ENCODE measurements at regions not wholly inside any gene's neighbourhood (a gene's known extent, or its start where the extent isn't known, plus 50 kb on each side); places are given as distances from the start of the nearest gene placed in this dataset.

DNA sequence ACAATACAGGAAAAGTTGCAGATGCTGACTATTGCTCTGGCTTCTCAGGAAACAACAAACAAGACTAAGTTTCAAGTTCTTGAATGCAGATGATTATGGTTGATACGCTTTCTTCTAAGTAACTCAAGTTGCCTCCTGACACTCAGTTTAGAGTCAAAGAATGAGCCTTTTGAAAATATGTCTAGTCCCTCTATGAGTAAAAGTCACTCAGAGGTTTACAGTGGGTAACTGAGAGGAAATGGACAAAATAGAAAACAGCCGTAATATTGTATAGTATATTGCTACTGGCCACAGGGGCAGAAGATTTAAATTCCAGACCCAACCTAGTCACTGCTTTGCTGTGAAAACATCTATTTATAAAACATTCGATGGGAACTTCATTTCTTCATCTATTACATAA is 280.0 kb upstream of the ID4 start:
- Histone ChIP-seq H3K27ac (ENCODE audit: insufficient read depth, low read length) (no peak overlapping the region), H4K20me1 (ENCODE audit: insufficient read depth, low read length) (no peaks in the 10 kb centered on the region), H3K23ac (ENCODE audit: low read depth, low read length) (no peak overlapping the region), H2BK15ac (ENCODE audit: low read depth, low read length) (no peak overlapping the region), H3K56ac (ENCODE audit: extremely low read depth, insufficient read depth, low read length) (no peak overlapping the region), H3K9ac (ENCODE audit: low read depth, low read length) (no peak overlapping the region), H2BK5ac (ENCODE audit: low read depth, low read length, poor library complexity, severe bottlenecking) (no peak overlapping the region), H4K5ac (ENCODE audit: low read depth, low read length) (no peak overlapping the region), H3K4me3 (ENCODE audit: insufficient read depth, low read depth, low read length) (no peak overlapping the region), H2BK120ac (ENCODE audit: low read depth, low read length) (no peak overlapping the region), H3K18ac (ENCODE audit: low read depth, low read length) (no peak overlapping the region), H3K36me3 (ENCODE audit: control insufficient read depth, insufficient read depth, low read length) (no peaks in the 10 kb centered on the region), H4K8ac (ENCODE audit: low read depth in 2 of 2, low read length in 2 of 2) (no peak overlapping the region), H3K27me3 (ENCODE audit: control insufficient read depth, insufficient read depth, low read length) (no peaks in the 10 kb centered on the region), H2BK20ac (ENCODE audit: low read depth, low read length) (no peak overlapping the region), H3K9me3 (ENCODE audit: control insufficient read depth, insufficient read depth, low read length) (peaks cover 3% of the 10 kb centered on the region; the same call in 1 of the 2 replicates), H2AK5ac (ENCODE audit: low read depth, low read length) (no peak overlapping the region), H2AK9ac (replicated peaks; ENCODE audit: low read depth, low read length, poor library complexity) (no peak overlapping the region), H3K79me1 (ENCODE audit: low read depth in 1 of 2, low read length in 2 of 2) (no peaks in the 10 kb centered on the region), H4K91ac (ENCODE audit: insufficient read depth, low read depth, low read length) (no peak overlapping the region), H3K4ac (ENCODE audit: low read depth, low read length) (no peak overlapping the region), H3K4me2 (ENCODE audit: low read depth, low read length) (no peak overlapping the region), H3K9me1 (ENCODE audit: insufficient read depth, low read length) (no peaks in the 10 kb centered on the region), H3K14ac (replicated peaks; ENCODE audit: low read depth, low read length) (no peak overlapping the region), H3K4me1 (ENCODE audit: control insufficient read depth, insufficient read depth, low read length) (no peaks in the 10 kb centered on the region), H2AFZ (replicated peaks; ENCODE audit: low read length, poor library complexity) (no peak overlapping the region)
- CTCF ChIA-PET = no interaction called here
- POLR2A ChIA-PET (ENCODE audit: unreplicated experiment) = no interaction called here
- dilution Hi-C loops (cut with HindIII; ENCODE audit: low sequenced_read_pairs, unreplicated experiment) (no loop called here), in situ Hi-C loops (cut with MboI; ENCODE audit: low sequenced_read_pairs) (no loop called here), intact Hi-C loops (cut with micrococcal nuclease) (no loop called here)
- no TSS peak for BruUV-seq (replicated peaks)
- WGBS, 2 experiments (ENCODE audit: extremely low coverage in 2 of 2, insufficient read length in 1 of 2) = no CpG with 5 or more reads among the region's 3 CpGs
- ATAC-seq (ENCODE audit: low read depth) (no peak), DNase-seq (no peak)
- TF ChIP-seq MAZ (IDR thresholded peaks at IDR 0.05; ENCODE audit: borderline replicate concordance, low read depth, low read length) (no peak), SMC3 (IDR thresholded peaks at IDR 0.05; ENCODE audit: low read depth, low read length) (no peak), FOS (IDR thresholded peaks at IDR 0.05; ENCODE audit: low read depth, low read length) (no peak), RAD21 (IDR thresholded peaks at IDR 0.05; ENCODE audit: low read length) (no peak), CEBPB (IDR thresholded peaks at IDR 0.05; ENCODE audit: low read depth, low read length) (no peak), MXI1 (IDR thresholded peaks at IDR 0.05; ENCODE audit: borderline replicate concordance, low read depth, low read length) (no peak), BHLHE40 (IDR thresholded peaks at IDR 0.05; ENCODE audit: low read depth, low read length) (no peak), MAFK (IDR thresholded peaks at IDR 0.05; ENCODE audit: low read depth, low read length) (no peak), CHD1 (IDR thresholded peaks at IDR 0.05; ENCODE audit: low read depth, low read length) (no peak), RCOR1 (IDR thresholded peaks at IDR 0.05; ENCODE audit: insufficient replicate concordance, low read length) (no peak), RFX5 (IDR thresholded peaks at IDR 0.05; ENCODE audit: low read depth, low read length) (no peak), POLR2A (IDR thresholded peaks at IDR 0.05; ENCODE audit: low read depth, low read length) (no peak), NFE2L2 (IDR thresholded peaks at IDR 0.05; ENCODE audit: low read depth, low read length) (no peak)
- TF ChIP-seq, protein P1, sequence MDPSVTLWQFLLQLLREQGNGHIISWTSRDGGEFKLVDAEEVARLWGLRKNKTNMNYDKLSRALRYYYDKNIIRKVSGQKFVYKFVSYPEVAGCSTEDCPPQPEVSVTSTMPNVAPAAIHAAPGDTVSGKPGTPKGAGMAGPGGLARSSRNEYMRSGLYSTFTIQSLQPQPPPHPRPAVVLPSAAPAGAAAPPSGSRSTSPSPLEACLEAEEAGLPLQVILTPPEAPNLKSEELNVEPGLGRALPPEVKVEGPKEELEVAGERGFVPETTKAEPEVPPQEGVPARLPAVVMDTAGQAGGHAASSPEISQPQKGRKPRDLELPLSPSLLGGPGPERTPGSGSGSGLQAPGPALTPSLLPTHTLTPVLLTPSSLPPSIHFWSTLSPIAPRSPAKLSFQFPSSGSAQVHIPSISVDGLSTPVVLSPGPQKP (IDR thresholded peaks at IDR 0.05; ENCODE audit: borderline replicate concordance, low read depth, low read length) = no peak
- TF ChIP-seq, protein P2, sequence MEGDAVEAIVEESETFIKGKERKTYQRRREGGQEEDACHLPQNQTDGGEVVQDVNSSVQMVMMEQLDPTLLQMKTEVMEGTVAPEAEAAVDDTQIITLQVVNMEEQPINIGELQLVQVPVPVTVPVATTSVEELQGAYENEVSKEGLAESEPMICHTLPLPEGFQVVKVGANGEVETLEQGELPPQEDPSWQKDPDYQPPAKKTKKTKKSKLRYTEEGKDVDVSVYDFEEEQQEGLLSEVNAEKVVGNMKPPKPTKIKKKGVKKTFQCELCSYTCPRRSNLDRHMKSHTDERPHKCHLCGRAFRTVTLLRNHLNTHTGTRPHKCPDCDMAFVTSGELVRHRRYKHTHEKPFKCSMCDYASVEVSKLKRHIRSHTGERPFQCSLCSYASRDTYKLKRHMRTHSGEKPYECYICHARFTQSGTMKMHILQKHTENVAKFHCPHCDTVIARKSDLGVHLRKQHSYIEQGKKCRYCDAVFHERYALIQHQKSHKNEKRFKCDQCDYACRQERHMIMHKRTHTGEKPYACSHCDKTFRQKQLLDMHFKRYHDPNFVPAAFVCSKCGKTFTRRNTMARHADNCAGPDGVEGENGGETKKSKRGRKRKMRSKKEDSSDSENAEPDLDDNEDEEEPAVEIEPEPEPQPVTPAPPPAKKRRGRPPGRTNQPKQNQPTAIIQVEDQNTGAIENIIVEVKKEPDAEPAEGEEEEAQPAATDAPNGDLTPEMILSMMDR (conservative IDR thresholded peaks at IDR 0.05; ENCODE audit: low read depth, low read length) = no peak
- TF ChIP-seq, protein P3, sequence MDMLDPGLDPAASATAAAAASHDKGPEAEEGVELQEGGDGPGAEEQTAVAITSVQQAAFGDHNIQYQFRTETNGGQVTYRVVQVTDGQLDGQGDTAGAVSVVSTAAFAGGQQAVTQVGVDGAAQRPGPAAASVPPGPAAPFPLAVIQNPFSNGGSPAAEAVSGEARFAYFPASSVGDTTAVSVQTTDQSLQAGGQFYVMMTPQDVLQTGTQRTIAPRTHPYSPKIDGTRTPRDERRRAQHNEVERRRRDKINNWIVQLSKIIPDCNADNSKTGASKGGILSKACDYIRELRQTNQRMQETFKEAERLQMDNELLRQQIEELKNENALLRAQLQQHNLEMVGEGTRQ (IDR thresholded peaks at IDR 0.05; ENCODE audit: low read depth, low read length) = no peak

Data from IMR-90 (cell line).